ENCODE measurements at regions not wholly inside any gene's neighbourhood (a gene's known extent, or its start where the extent isn't known, plus 50 kb on each side); places are given as distances from the start of the nearest gene placed in this dataset.

DNA sequence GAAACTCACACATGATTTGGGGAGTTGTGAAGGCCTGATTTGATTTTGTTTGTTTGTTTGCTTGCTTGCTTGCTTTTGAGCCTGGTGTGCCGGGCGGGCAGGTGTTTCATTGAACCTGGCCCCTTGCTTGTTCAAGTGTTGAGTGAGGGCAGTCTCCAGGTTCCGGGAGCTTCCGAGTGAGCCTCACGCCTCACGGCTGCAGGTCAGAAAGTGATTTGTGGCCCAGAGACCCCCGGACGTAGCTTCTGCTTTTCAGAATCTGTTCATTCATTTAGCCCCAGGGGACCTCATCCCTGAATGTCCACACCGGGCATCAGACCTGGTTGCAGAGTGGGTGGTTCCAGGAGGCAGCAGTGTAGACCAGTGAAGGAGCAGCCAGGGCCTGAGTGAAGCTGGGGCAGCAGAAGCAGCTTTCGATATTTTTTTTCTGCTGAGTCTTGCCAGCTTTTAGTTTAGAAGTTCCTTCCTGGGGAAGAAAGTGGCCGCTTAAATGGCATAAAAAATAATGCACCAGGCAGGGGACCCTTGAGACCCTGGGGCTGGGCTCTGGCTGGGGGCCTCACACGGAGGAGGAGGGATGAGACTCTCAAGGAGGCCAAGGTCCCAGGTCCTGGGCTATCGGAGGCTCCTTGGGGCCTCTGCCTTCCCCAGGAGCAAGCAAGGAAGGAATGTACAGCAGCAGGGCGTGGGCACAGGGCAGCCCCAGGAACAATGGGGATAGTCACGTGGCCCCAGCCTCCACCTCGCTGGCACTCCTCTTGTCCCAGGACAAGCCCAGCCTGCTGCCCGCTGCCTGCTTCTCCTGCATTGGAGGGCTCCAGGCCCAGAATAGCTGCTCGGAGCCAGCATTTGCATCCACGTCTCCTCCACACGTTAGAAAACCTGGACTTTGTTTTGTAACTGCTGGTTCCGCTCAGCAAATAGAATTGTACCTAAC is 89.2 kb upstream of the BHLHE23 start:
- peaks cover 24% of the 10 kb centered on the region for H3K27me3 ChIP-seq (ENCODE audit: control insufficient read depth, insufficient read depth, low read length)
- 77% methylated on average over 21 of the region's 21 CpGs for WGBS (ENCODE audit: insufficient coverage)
- no peak for DNase-seq (ENCODE audit: low read depth in 4 of 6, low spot score in 6 of 6)
- H3K9me3 ChIP-seq (ENCODE audit: control insufficient read depth, insufficient read depth, low read length), result no peaks in the 10 kb centered on the region
- peaks cover 12% of the 10 kb centered on the region for H3K4me1 ChIP-seq (ENCODE audit: control insufficient read depth, insufficient read depth, low read length)
- no peak overlapping the region for H3K27ac ChIP-seq (ENCODE audit: low read depth, low read length)
- no peaks in the 10 kb centered on the region for H3K36me3 ChIP-seq (ENCODE audit: control insufficient read depth, insufficient read depth, low read length)
- no peak overlapping the region for H3K4me3 ChIP-seq (ENCODE audit: low read depth, low read length)

GRCh38 chr20:63094767-63095499 is 88.2 kb upstream of the BHLHE23 start:
- no peak for DNase-seq (ENCODE audit: low read depth in 4 of 6, low spot score in 6 of 6)
- Histone ChIP-seq H3K4me3 (ENCODE audit: low read depth, low read length) (no peak overlapping the region), H3K9me3 (ENCODE audit: control insufficient read depth, insufficient read depth, low read length) (no peaks in the 10 kb centered on the region), H3K27me3 (ENCODE audit: control insufficient read depth, insufficient read depth, low read length) (peaks cover 17% of the 10 kb centered on the region), H3K27ac (ENCODE audit: low read depth, low read length) (no peak overlapping the region), H3K4me1 (ENCODE audit: control insufficient read depth, insufficient read depth, low read length) (peaks cover 6% of the 10 kb centered on the region), H3K36me3 (ENCODE audit: control insufficient read depth, insufficient read depth, low read length) (no peaks in the 10 kb centered on the region)
- 88% methylated on average over 20 of the region's 22 CpGs for WGBS (ENCODE audit: insufficient coverage)

DNA sequence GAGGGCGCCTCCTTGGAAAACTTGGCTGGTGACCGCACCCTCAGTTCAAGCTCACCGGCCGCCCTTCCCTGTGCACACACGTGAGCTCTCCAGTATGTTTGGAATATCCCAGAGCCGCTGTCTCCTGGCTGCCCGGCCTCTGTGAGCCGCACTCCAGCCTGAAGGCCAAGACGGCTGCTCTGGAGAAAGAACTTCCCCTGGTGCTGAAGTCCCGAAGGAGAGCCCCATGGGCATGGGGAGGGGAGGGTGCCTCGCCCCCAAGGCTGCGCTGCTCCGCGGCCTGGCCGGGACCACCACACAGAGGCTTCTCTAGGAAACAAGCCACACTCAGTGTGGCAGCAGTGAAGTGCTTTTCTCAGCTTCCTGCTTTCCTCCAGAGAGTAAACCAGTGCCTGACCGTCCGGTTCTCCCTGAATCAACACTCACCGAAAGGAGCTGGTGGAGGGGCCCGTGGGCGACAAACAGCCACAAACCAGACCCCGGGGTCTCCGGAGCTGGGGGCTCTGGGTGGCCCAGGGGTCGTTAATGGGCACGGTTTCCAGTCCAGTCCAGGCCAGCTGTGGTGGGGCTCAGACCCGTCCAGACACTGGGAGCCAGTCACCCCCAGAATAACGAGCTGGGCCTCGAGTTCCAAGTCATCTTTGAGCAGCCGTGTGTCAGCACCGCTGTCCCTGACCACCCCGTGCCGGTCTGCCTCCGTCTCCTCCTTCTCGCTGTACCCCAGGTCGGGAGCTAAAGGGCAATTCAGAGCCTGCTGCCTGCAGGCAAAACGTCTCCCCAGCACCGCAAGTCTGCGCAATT is 87.4 kb upstream of the BHLHE23 start:
- H3K27ac ChIP-seq (ENCODE audit: low read depth, low read length), result no peak overlapping the region
- H3K27me3 ChIP-seq (ENCODE audit: control insufficient read depth, insufficient read depth, low read length), result peaks cover 9% of the 10 kb centered on the region
- no peaks in the 10 kb centered on the region for H3K9me3 ChIP-seq (ENCODE audit: control insufficient read depth, insufficient read depth, low read length)
- no peak for DNase-seq (ENCODE audit: low read depth in 4 of 6, low spot score in 6 of 6)
- H3K4me3 ChIP-seq (ENCODE audit: low read depth, low read length), result no peak overlapping the region
- WGBS (ENCODE audit: insufficient coverage), result 71% methylated on average over 23 of the region's 37 CpGs
- H3K36me3 ChIP-seq (ENCODE audit: control insufficient read depth, insufficient read depth, low read length), result no peaks in the 10 kb centered on the region
- no peaks in the 10 kb centered on the region for H3K4me1 ChIP-seq (ENCODE audit: control insufficient read depth, insufficient read depth, low read length)

DNA sequence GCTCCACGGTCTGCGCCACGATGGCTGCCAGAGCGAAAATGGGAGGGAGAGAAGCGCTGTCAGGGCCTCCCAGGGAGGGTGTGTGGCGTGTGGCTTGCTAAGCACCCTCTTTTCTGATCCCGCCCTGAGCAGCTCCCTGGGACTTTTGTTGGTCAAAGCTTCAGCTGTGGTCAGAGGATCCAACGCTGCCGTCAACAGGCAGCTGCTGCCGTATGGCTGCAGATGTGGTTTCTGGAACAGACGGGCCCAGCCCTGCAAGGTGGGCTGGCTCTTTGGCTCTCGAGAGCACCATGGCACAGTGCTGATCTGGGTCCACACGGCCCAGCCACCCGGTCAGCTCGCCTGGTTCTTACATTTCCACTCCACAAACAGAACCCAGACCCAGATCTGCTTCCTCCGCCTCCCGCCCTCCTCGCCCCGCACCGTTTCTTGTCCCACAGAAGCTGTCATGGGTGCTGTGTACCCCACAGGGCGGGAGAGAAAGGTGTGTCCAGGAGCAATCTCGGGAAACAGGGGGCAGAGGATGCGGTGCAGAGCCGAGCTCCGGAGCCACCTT is 86.0 kb upstream of the BHLHE23 start:
- Histone ChIP-seq H3K4me1 (ENCODE audit: control insufficient read depth, insufficient read depth, low read length) (no peaks in the 10 kb centered on the region), H3K27ac (ENCODE audit: low read depth, low read length) (no peak overlapping the region), H3K36me3 (ENCODE audit: control insufficient read depth, insufficient read depth, low read length) (no peaks in the 10 kb centered on the region), H3K4me3 (ENCODE audit: low read depth, low read length) (no peak overlapping the region), H3K9me3 (ENCODE audit: control insufficient read depth, insufficient read depth, low read length) (no peaks in the 10 kb centered on the region), H3K27me3 (ENCODE audit: control insufficient read depth, insufficient read depth, low read length) (peaks cover 10% of the 10 kb centered on the region)
- WGBS (ENCODE audit: insufficient coverage), result 75% methylated on average over 25 of the region's 25 CpGs
- DNase-seq (ENCODE audit: low read depth in 4 of 6, low spot score in 6 of 6), result no peak

GRCh38 chr20:63091901-63092659 is 85.3 kb upstream of the BHLHE23 start:
- H3K27me3 ChIP-seq (ENCODE audit: control insufficient read depth, insufficient read depth, low read length), result peaks cover 10% of the 10 kb centered on the region

DNA sequence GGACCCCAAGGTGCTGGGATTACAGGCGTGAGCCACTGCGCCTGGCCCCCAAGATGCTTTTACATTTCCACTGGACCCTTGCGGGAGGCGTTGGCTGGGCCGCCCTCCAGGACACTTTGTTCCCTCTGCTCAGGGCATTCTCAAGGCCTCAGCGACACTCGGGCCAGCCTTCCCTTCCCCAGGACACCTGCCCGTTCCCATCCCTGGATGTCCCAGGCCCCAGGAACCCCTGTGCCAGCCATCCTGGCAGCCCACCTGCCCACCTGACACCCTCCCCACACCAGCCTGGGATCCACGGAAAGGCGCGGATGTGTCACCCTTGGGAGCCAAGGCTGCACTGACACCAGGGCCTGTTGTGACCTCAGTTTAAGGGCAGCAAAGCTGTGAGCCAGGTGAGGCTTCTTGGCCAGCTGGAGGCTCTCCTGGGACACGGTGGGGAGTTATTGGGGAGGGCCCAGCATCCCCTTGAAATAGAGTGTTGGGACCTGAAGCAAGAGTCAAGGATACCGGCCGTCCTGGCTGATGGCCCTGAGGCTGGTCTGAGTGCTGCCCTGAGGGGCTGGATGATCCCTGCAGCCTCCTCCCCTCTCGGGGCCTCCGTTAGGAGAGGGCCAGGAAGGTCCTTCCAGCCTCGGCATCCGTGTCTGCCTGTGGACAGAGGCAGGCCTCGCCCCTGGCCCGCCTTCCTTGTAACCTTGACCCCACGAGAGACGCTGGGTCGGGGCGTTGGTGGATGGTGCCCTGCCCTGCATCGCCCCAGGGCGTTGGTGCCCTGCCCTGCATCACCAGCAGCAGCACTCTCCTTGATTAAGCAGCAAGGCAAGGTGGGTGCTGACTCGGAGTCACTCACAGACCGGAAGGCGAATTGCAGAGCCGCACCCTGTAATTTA is 84.2 kb upstream of the BHLHE23 start:
- WGBS (ENCODE audit: insufficient coverage), result 81% methylated on average over 30 of the region's 30 CpGs
- no peak for DNase-seq (ENCODE audit: low read depth in 4 of 6, low spot score in 6 of 6)
- peaks cover 12% of the 10 kb centered on the region for H3K27me3 ChIP-seq (ENCODE audit: control insufficient read depth, insufficient read depth, low read length)

More at GRCh38 chr20:63091901-63092659, 85.3 kb upstream of the BHLHE23 start:
- no peak overlapping the region for H3K27ac ChIP-seq (ENCODE audit: low read depth, low read length)
- WGBS (ENCODE audit: insufficient coverage), result 78% methylated on average over 31 of the region's 31 CpGs
- no peaks in the 10 kb centered on the region for H3K36me3 ChIP-seq (ENCODE audit: control insufficient read depth, insufficient read depth, low read length)
- no peaks in the 10 kb centered on the region for H3K9me3 ChIP-seq (ENCODE audit: control insufficient read depth, insufficient read depth, low read length)
- DNase-seq (ENCODE audit: low read depth in 4 of 6, low spot score in 6 of 6), result no peak
- H3K4me3 ChIP-seq (ENCODE audit: low read depth, low read length), result no peak overlapping the region
- H3K4me1 ChIP-seq (ENCODE audit: control insufficient read depth, insufficient read depth, low read length), result no peaks in the 10 kb centered on the region

DNA sequence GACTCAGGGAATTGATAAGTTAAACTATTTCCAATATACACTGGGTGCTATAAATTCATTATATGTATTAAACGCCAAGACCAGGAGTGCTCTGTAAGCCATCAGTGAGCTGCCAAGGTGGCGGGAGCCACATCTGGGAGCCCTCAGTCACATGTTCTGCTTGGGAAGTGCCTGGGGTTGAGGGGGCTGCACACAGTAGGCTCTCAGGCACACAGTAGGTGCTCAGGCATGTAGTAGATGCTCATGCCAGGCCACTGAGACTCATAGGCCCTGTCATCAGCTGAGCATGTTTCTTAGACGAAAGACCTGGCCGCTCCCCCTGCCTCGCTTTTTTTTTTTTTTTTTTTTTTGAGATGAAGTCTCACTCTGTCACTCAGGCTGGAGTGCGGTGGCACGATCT is 83.3 kb upstream of the BHLHE23 start:
- Histone ChIP-seq H3K9me3 (ENCODE audit: control insufficient read depth, insufficient read depth, low read length) (no peaks in the 10 kb centered on the region), H3K4me3 (ENCODE audit: low read depth, low read length) (no peak overlapping the region), H3K4me1 (ENCODE audit: control insufficient read depth, insufficient read depth, low read length) (peaks cover 9% of the 10 kb centered on the region), H3K27ac (ENCODE audit: low read depth, low read length) (no peak overlapping the region), H3K27me3 (ENCODE audit: control insufficient read depth, insufficient read depth, low read length) (peaks cover 12% of the 10 kb centered on the region), H3K36me3 (ENCODE audit: control insufficient read depth, insufficient read depth, low read length) (no peaks in the 10 kb centered on the region)
- no peak for DNase-seq (ENCODE audit: low read depth in 4 of 6, low spot score in 6 of 6)
- whole genome bisulfite sequencing (ENCODE audit: insufficient coverage), result 92% methylated on average over 6 of the region's 7 CpGs

More for the DNA sequence above, 84.2 kb upstream of the BHLHE23 start:
- Histone ChIP-seq H3K4me1 (ENCODE audit: control insufficient read depth, insufficient read depth, low read length) (peaks cover 3% of the 10 kb centered on the region), H3K27ac (ENCODE audit: low read depth, low read length) (no peak overlapping the region), H3K36me3 (ENCODE audit: control insufficient read depth, insufficient read depth, low read length) (no peaks in the 10 kb centered on the region), H3K9me3 (ENCODE audit: control insufficient read depth, insufficient read depth, low read length) (no peaks in the 10 kb centered on the region), H3K4me3 (ENCODE audit: low read depth, low read length) (no peak overlapping the region)

Data from spinal cord (tissue), 9 donors.